GM23338 (cell line): ENCODE measurements at regions not wholly inside any gene's neighbourhood (a gene's known extent, or its start where the extent isn't known, plus 50 kb on each side); places are given as distances from the start of the nearest gene placed in this dataset.

Experiments used
- ATAC-seq: fragments of 200-7000 bp; cut with Tn5 transposase; 3 replicates; pipeline ENCODE4 v1.9.1; 2020
- DNase-seq: peaks from one replicate; pipeline ENCODE4 v3.0.0-alpha.2; 2015; ENCODE audit warnings: low spot score
- H2AFZ ChIP-seq: fragments of 200-600 bp; sonication (generic); 2 replicates; pipeline ENCODE4 v1.8.0; 2016; ENCODE audit warnings: antibody characterized with exemption, mild to moderate bottlenecking, moderate library complexity
- H3F3A ChIP-seq: fragments of 200-600 bp; sonication (generic); replicated peaks from 2 replicates; pipeline ENCODE4 v1.8.0; 2017; ENCODE audit warnings: antibody characterized with exemption, mixed run types, low read depth
- H3K27ac ChIP-seq: fragments of 200-600 bp; sonication (generic); 2 replicates; pipeline ENCODE4 v1.6.1; 2016; ENCODE audit warnings: low read depth
- H3K27me3 ChIP-seq: fragments of 200-600 bp; sonication (generic); 2 replicates; pipeline ENCODE4 v1.8.0; 2016; ENCODE audit warnings: mild to moderate bottlenecking, mixed run types, moderate library complexity; ENCODE audit not compliant: insufficient read depth
- H3K36me3 ChIP-seq: fragments of 200-600 bp; sonication (generic); 2 replicates; pipeline ENCODE4 v1.8.0; 2016; ENCODE audit warnings: mild to moderate bottlenecking; ENCODE audit not compliant: insufficient read depth
- H3K4me1 ChIP-seq: fragments of 200-600 bp; sonication (generic); 2 replicates; pipeline ENCODE4 v1.8.0; 2016; ENCODE audit warnings: mild to moderate bottlenecking, moderate library complexity; ENCODE audit not compliant: insufficient read depth
- H3K4me2 ChIP-seq: fragments of 200-600 bp; sonication (generic); 2 replicates; pipeline ENCODE4 v1.7.1; 2017; ENCODE audit warnings: mixed run types
- H3K4me3 ChIP-seq: fragments of 200-600 bp; sonication (generic); 2 replicates; pipeline ENCODE4 v1.6.1; 2016; ENCODE audit warnings: mixed run types
- H3K79me2 ChIP-seq: fragments of 200-600 bp; sonication (generic); replicated peaks from 2 replicates; pipeline ENCODE4 v1.8.0; 2017; ENCODE audit warnings: mild to moderate bottlenecking; ENCODE audit not compliant: insufficient read depth
- H3K9me2 ChIP-seq: fragments of 200-600 bp; sonication (generic); 2 replicates; pipeline ENCODE4 v1.8.0; 2017; ENCODE audit not compliant: insufficient read depth
- H4K20me1 ChIP-seq: fragments of 200-600 bp; sonication (generic); replicated peaks from 2 replicates; pipeline ENCODE4 v1.8.0; 2017; ENCODE audit warnings: mild to moderate bottlenecking; ENCODE audit not compliant: insufficient read depth
- H3K27ac Mint-ChIP-seq: 2 replicates; pipeline ENCODE4 v1.8.0; 2020; ENCODE audit warnings: inconsistent platforms, mild to moderate bottlenecking, moderate library complexity, mixed read lengths
- H3K27me3 Mint-ChIP-seq: 3 replicates; pipeline ENCODE4 v1.8.0; 2022; ENCODE audit warnings: low read depth, mild to moderate bottlenecking, moderate library complexity, mixed read lengths, inconsistent platforms; ENCODE audit not compliant: insufficient read depth, poor library complexity
- H3K36me3 Mint-ChIP-seq: 3 replicates; pipeline ENCODE4 v1.8.0; 2021; ENCODE audit warnings: low read depth, mild to moderate bottlenecking, inconsistent platforms, moderate library complexity, mixed read lengths
- H3K4me1 Mint-ChIP-seq: 3 replicates; pipeline ENCODE4 v1.8.0; 2020; ENCODE audit warnings: mild to moderate bottlenecking, inconsistent platforms, mixed read lengths
- H3K4me3 Mint-ChIP-seq: 3 replicates; pipeline ENCODE4 v1.8.0; 2021; ENCODE audit warnings: moderate library complexity, mild to moderate bottlenecking, inconsistent platforms, mixed read lengths
- H3K9me3 Mint-ChIP-seq: 3 replicates; pipeline ENCODE4 v1.8.0; 2020; ENCODE audit warnings: moderate library complexity, mild to moderate bottlenecking, inconsistent platforms, mixed read lengths
- JUNB ChIP-seq: IDR thresholded peaks from one replicate; pipeline ENCODE4 v1.6.1; 2016; ENCODE audit warnings: antibody characterized with exemption; ENCODE audit not compliant: unreplicated experiment
- POLR2AphosphoS5 ChIP-seq: IDR thresholded peaks from 2 replicates; pipeline ENCODE4 v1.6.1; 2016; ENCODE audit warnings: antibody characterized with exemption, low read depth
- ZNF114 ChIP-seq: fragments of 250-450 bp; sonication (Bioruptor Pico); IDR thresholded peaks from 2 replicates; pipeline ENCODE4 v1.5.0; 2020; ENCODE audit warnings: mild to moderate bottlenecking, moderate library complexity
- ZNF331 ChIP-seq: fragments of 250-450 bp; sonication (Bioruptor Pico); IDR thresholded peaks from 2 replicates; pipeline ENCODE4 v1.5.0; 2020; ENCODE audit warnings: low read depth, mild to moderate bottlenecking, moderate library complexity
- TF ChIP-seq, protein P1 (sequence below), 2 experiments: fragments of 200-600 bp in 1 of 2; sonication (generic) in 1 of 2; conservative IDR thresholded peaks; 2 replicates each; pipeline versions ENCODE4 v1.5.1 to v1.6.1; 2016 to 2017; ENCODE audit warnings: antibody characterized with exemption in 2 of 2, low read depth in 2 of 2, mild to moderate bottlenecking in 2 of 2, moderate library complexity in 1 of 2
- TF ChIP-seq, protein P2 (sequence below): fragments of 250-450 bp; sonication (Bioruptor Pico); IDR thresholded peaks from 2 replicates; pipeline ENCODE4 v1.5.0; 2020; ENCODE audit warnings: mild to moderate bottlenecking, moderate library complexity

DNA sequence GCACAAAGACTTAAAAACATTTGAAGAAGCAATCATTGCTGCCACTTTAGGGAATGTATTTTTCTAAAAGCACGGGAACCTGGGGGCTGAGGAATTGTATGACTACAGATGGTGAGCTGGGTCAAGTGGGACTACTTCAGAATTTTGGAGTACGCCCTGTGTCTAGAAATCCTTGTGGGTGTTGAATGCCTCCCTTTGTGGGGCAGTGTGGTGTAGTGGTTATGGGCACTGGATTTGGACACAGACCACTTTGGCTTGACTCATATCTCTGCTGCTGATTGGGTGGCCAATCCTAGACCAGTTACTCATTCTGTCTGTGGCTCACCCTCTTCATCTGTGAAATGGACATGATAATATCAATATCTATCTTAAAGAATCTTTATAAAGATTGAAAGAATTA, 155.0 kb upstream of the RPS6KA3 start:
- no peaks in the 10 kb centered on the region for H3F3A ChIP-seq
- H3K36me3 Mint-ChIP-seq, result no peaks in the 10 kb centered on the region
- ATAC-seq (no peak), DNase-seq (no peak)
- H3K27me3 ChIP-seq, result no peaks in the 10 kb centered on the region
- no peaks in the 10 kb centered on the region; the same call in 2 of the 3 replicates for H3K9me3 Mint-ChIP-seq
- no peaks in the 10 kb centered on the region for H3K4me1 ChIP-seq
- no peak overlapping the region for H3K4me2 ChIP-seq
- no peak overlapping the region for H3K4me3 Mint-ChIP-seq
- H2AFZ ChIP-seq, result no peak overlapping the region
- 0 out of 3 replicates have a peak, but pooled peaks cover 2% of the 10 kb centered on the region for H3K4me1 Mint-ChIP-seq
- H4K20me1 ChIP-seq, result no peaks in the 10 kb centered on the region
- no peaks in the 10 kb centered on the region for H3K9me2 ChIP-seq
- no peak overlapping the region for H3K27ac ChIP-seq
- TF ChIP-seq ZNF331 (no peak), ZNF114 (CRISPR knock-in tag) (no peak), JUNB (no peak), POLR2AphosphoS5 (no peak)
- TF ChIP-seq, protein P1, sequence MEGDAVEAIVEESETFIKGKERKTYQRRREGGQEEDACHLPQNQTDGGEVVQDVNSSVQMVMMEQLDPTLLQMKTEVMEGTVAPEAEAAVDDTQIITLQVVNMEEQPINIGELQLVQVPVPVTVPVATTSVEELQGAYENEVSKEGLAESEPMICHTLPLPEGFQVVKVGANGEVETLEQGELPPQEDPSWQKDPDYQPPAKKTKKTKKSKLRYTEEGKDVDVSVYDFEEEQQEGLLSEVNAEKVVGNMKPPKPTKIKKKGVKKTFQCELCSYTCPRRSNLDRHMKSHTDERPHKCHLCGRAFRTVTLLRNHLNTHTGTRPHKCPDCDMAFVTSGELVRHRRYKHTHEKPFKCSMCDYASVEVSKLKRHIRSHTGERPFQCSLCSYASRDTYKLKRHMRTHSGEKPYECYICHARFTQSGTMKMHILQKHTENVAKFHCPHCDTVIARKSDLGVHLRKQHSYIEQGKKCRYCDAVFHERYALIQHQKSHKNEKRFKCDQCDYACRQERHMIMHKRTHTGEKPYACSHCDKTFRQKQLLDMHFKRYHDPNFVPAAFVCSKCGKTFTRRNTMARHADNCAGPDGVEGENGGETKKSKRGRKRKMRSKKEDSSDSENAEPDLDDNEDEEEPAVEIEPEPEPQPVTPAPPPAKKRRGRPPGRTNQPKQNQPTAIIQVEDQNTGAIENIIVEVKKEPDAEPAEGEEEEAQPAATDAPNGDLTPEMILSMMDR (conservative IDR thresholded peaks at IDR 0.05; ENCODE audit: low read depth in 2 of 2), result no peak
- TF ChIP-seq, protein P2, sequence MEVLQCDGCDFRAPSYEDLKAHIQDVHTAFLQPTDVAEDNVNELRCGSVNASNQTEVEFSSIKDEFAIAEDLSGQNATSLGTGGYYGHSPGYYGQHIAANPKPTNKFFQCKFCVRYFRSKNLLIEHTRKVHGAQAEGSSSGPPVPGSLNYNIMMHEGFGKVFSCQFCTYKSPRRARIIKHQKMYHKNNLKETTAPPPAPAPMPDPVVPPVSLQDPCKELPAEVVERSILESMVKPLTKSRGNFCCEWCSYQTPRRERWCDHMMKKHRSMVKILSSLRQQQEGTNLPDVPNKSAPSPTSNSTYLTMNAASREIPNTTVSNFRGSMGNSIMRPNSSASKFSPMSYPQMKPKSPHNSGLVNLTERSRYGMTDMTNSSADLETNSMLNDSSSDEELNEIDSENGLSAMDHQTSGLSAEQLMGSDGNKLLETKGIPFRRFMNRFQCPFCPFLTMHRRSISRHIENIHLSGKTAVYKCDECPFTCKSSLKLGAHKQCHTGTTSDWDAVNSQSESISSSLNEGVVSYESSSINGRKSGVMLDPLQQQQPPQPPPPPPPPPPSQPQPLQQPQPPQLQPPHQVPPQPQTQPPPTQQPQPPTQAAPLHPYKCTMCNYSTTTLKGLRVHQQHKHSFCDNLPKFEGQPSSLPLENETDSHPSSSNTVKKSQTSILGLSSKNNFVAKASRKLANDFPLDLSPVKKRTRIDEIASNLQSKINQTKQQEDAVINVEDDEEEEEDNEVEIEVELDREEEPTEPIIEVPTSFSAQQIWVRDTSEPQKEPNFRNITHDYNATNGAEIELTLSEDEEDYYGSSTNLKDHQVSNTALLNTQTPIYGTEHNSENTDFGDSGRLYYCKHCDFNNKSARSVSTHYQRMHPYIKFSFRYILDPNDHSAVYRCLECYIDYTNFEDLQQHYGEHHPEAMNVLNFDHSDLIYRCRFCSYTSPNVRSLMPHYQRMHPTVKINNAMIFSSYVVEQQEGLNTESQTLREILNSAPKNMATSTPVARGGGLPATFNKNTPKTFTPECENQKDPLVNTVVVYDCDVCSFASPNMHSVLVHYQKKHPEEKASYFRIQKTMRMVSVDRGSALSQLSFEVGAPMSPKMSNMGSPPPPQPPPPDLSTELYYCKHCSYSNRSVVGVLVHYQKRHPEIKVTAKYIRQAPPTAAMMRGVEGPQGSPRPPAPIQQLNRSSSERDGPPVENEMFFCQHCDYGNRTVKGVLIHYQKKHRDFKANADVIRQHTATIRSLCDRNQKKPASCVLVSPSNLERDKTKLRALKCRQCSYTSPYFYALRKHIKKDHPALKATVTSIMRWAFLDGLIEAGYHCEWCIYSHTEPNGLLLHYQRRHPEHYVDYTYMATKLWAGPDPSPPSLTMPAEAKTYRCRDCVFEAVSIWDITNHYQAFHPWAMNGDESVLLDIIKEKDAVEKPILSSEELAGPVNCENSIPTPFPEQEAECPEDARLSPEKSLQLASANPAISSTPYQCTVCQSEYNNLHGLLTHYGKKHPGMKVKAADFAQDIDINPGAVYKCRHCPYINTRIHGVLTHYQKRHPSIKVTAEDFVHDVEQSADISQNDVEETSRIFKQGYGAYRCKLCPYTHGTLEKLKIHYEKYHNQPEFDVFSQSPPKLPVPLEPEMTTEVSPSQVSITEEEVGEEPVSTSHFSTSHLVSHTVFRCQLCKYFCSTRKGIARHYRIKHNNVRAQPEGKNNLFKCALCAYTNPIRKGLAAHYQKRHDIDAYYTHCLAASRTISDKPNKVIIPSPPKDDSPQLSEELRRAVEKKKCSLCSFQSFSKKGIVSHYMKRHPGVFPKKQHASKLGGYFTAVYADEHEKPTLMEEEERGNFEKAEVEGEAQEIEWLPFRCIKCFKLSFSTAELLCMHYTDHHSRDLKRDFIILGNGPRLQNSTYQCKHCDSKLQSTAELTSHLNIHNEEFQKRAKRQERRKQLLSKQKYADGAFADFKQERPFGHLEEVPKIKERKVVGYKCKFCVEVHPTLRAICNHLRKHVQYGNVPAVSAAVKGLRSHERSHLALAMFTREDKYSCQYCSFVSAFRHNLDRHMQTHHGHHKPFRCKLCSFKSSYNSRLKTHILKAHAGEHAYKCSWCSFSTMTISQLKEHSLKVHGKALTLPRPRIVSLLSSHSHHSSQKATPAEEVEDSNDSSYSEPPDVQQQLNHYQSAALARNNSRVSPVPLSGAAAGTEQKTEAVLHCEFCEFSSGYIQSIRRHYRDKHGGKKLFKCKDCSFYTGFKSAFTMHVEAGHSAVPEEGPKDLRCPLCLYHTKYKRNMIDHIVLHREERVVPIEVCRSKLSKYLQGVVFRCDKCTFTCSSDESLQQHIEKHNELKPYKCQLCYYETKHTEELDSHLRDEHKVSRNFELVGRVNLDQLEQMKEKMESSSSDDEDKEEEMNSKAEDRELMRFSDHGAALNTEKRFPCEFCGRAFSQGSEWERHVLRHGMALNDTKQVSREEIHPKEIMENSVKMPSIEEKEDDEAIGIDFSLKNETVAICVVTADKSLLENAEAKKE (CRISPR knock-in tag), result no peak
- H3K4me3 ChIP-seq, result no peak overlapping the region
- H3K36me3 ChIP-seq, result no peaks in the 10 kb centered on the region
- H3K79me2 ChIP-seq, result no peaks in the 10 kb centered on the region
- no peaks in the 10 kb centered on the region for H3K27me3 Mint-ChIP-seq
- no peak overlapping the region for H3K27ac Mint-ChIP-seq
